T-cell (primary cell): ENCODE measurements at regions not wholly inside any gene's neighbourhood (a gene's known extent, or its start where the extent isn't known, plus 50 kb on each side); places are given as distances from the start of the nearest gene placed in this dataset.

ENCODE experiments used
- ATAC-seq, 4 experiments: fragments of 200-7000 bp in 3 of 4; fragments of 150-1000 bp in 1 of 4; cut with Tn5 transposase; replicated peaks in 1 of 4; 1 replicate in 3 of 4; 2 replicates in 1 of 4; pipeline ENCODE4 v1.10.0; 2021; ENCODE audit warnings: moderate library complexity in 3 of 4, mild to moderate bottlenecking in 2 of 4, moderate number of reproducible peaks in 1 of 4
- CTCF ChIA-PET, 2 donors: fragments of 300-600 bp; sonication (Branson Sonifier 250); formaldehyde crosslinking; loops; one replicate each; lab custom pipeline; 2022; ENCODE audit warnings: antibody characterized with exemption in 2 of 2; lab: Charles Lee
- POLR2A ChIA-PET, 2 donors: fragments of 300-600 bp; sonication (Branson Sonifier 250); formaldehyde crosslinking; loops; one replicate each; lab custom pipeline; 2022; ENCODE audit warnings: antibody characterized with exemption in 2 of 2; lab: Charles Lee
- DNase-seq, 35 experiments: peaks; one replicate each; pipeline versions ENCODE4 v3.0.0 to v3.0.0-alpha.2; 2013 to 2023
- H3K27ac ChIP-seq: one replicate; pipeline ENCODE4 v1.5.1; 2013; ENCODE audit warnings: low read length
- H3K27me3 ChIP-seq, 2 experiments: replicated peaks in 1 of 2; 1 replicate in 1 of 2; 2 replicates in 1 of 2; pipeline versions ENCODE4 v1.6.1 to v1.7.0; 2013; ENCODE audit warnings: low read length in 1 of 2, mixed read lengths in 1 of 2; ENCODE audit not compliant: control insufficient read depth in 2 of 2, insufficient read depth in 2 of 2; ENCODE audit errors: extremely low read depth in 1 of 2
- H3K36me3 ChIP-seq, 2 donors: 1 replicate in 1 of 2; 2 replicates in 1 of 2; pipeline versions ENCODE4 v1.6.1 to v1.7.0; 2013; ENCODE audit warnings: low read length in 1 of 2; ENCODE audit not compliant: control insufficient read depth in 2 of 2, insufficient read depth in 1 of 2; ENCODE audit errors: extremely low read depth in 1 of 2
- H3K4me1 ChIP-seq, 2 experiments: 1 replicate in 1 of 2; 2 replicates in 1 of 2; pipeline versions ENCODE4 v1.6.1 to v1.7.0; 2013; ENCODE audit warnings: low read length in 2 of 2, mixed read lengths in 1 of 2; ENCODE audit not compliant: insufficient read depth in 2 of 2, control insufficient read depth in 1 of 2; ENCODE audit errors: extremely low read depth in 1 of 2
- H3K4me3 ChIP-seq, 2 donors: 1 replicate in 1 of 2; 2 replicates in 1 of 2; pipeline versions ENCODE4 v1.5.1 to v1.7.0; 2013; ENCODE audit warnings: mild to moderate bottlenecking in 2 of 2, low read length in 1 of 2, moderate library complexity in 1 of 2; ENCODE audit not compliant: control insufficient read depth in 1 of 2; ENCODE audit errors: extremely low read depth in 1 of 2
- H3K9me3 ChIP-seq: 2 replicates; pipeline ENCODE4 v1.7.0; 2013
- H3K27ac Mint-ChIP-seq, 2 donors: one replicate each; pipeline ENCODE4 v1.8.0; 2020 to 2021; ENCODE audit warnings: mild to moderate bottlenecking in 2 of 2, mixed read lengths in 2 of 2
- H3K27me3 Mint-ChIP-seq, 2 donors: one replicate each; pipeline ENCODE4 v1.8.0; 2021 to 2022; ENCODE audit warnings: mixed read lengths in 2 of 2
- H3K36me3 Mint-ChIP-seq: one replicate; pipeline ENCODE4 v1.8.0; 2021; ENCODE audit warnings: mixed read lengths
- H3K4me1 Mint-ChIP-seq, 3 donors: one replicate each; pipeline ENCODE4 v1.8.0; 2020 to 2022; ENCODE audit warnings: mixed read lengths in 3 of 3, mild to moderate bottlenecking in 1 of 3
- H3K4me3 Mint-ChIP-seq, 3 donors: one replicate each; pipeline ENCODE4 v1.8.0; 2020 to 2022; ENCODE audit warnings: mild to moderate bottlenecking in 3 of 3, mixed read lengths in 3 of 3, moderate library complexity in 3 of 3
- H3K9me3 Mint-ChIP-seq, 3 donors: one replicate each; pipeline ENCODE4 v1.8.0; 2020 to 2022; ENCODE audit warnings: mixed read lengths in 3 of 3
- WGBS: methylation state at CpG from one replicate; pipeline ENCODE4 v1.1.5; 2013; ENCODE audit warnings: missing lambda C conversion rate; ENCODE audit not compliant: insufficient coverage; 5-methylcytosine and 5-hydroxymethylcytosine counted together

- WGBS: no CpG with 5 or more reads among the region's 2 CpGs
- Histone ChIP-seq H3K4me3 (no peak overlapping the region), H3K36me3 (no peaks in the 10 kb centered on the region), H3K27me3 (no peaks in the 10 kb centered on the region), H3K4me1 (no peaks in the 10 kb centered on the region), H3K9me3 (no peaks in the 10 kb centered on the region), H3K27ac (no peak overlapping the region)
- DNase-seq: no peak
- POLR2A ChIA-PET: no interaction called here
- no peak overlapping the region for H3K4me3 Mint-ChIP-seq
- CTCF ChIA-PET: interaction anchor here in 1 of 2 donors (0.5 kb wide), 1 partner anchor 270 kb away, joined by 3 read pairs; no protein-coding TSS in a partner anchor
- no peak overlapping the region for H3K27ac Mint-ChIP-seq
- no peak for ATAC-seq
- no peaks in the 10 kb centered on the region for H3K9me3 Mint-ChIP-seq
- no peaks in the 10 kb centered on the region for H3K27me3 Mint-ChIP-seq
- H3K4me1 Mint-ChIP-seq: no peaks in the 10 kb centered on the region
- no peaks in the 10 kb centered on the region for H3K36me3 Mint-ChIP-seq
These were observed 215.8 kb downstream of the TMX3 start for GRCh38 chr18:68499141-68499540.

GRCh38 chr18:68498636-68499035, 216.3 kb downstream of the TMX3 start:
- no peaks in the 10 kb centered on the region for H3K36me3 Mint-ChIP-seq
- DNase-seq: no peak
- no peak overlapping the region for H3K27ac ChIP-seq
- ChIA-PET CTCF (interaction anchor here in 1 of 2 donors (0.5 kb wide), 1 partner anchor 271 kb away, joined by 3 read pairs; no protein-coding TSS in a partner anchor), POLR2A (interaction anchor here in 1 of 2 donors (0.6 kb wide), 1 partner anchor 1407 kb away, joined by 5 read pairs; no protein-coding TSS in a partner anchor)
- H3K9me3 ChIP-seq: no peaks in the 10 kb centered on the region
- no CpG with 5 or more reads among the region's 1 CpG for WGBS
- no peak overlapping the region for H3K4me3 Mint-ChIP-seq
- H3K4me3 ChIP-seq: no peak overlapping the region
- no peaks in the 10 kb centered on the region for H3K36me3 ChIP-seq
- H3K27ac Mint-ChIP-seq: no peak overlapping the region
- H3K4me1 ChIP-seq: no peaks in the 10 kb centered on the region
- H3K27me3 Mint-ChIP-seq: no peaks in the 10 kb centered on the region
- no peaks in the 10 kb centered on the region for H3K9me3 Mint-ChIP-seq
- no peak for ATAC-seq
- no peaks in the 10 kb centered on the region for H3K27me3 ChIP-seq
- H3K4me1 Mint-ChIP-seq: no peaks in the 10 kb centered on the region

- ATAC-seq (no peak), DNase-seq (no peak)
- no peaks in the 10 kb centered on the region for H3K27me3 ChIP-seq
- no peaks in the 10 kb centered on the region for H3K4me1 ChIP-seq
- Mint-ChIP-seq H3K9me3 (no peaks in the 10 kb centered on the region), H3K36me3 (no peaks in the 10 kb centered on the region), H3K4me3 (no peak overlapping the region), H3K27me3 (no peaks in the 10 kb centered on the region), H3K4me1 (no peaks in the 10 kb centered on the region), H3K27ac (no peak overlapping the region)
- H3K27ac ChIP-seq: no peak overlapping the region
- POLR2A ChIA-PET: interaction anchor here in 1 of 2 donors (0.6 kb wide), 1 partner anchor 1406 kb away, joined by 5 read pairs; no protein-coding TSS in a partner anchor
- no peak overlapping the region for H3K4me3 ChIP-seq
- H3K36me3 ChIP-seq: no peaks in the 10 kb centered on the region
- no peaks in the 10 kb centered on the region for H3K9me3 ChIP-seq
- WGBS: no CpG with 5 or more reads among the region's 1 CpG
- CTCF ChIA-PET: interaction anchor here in 1 of 2 donors (0.6 kb wide), 1 partner anchor 871 kb away, joined by 4 read pairs; no protein-coding TSS in a partner anchor
These were observed 216.7 kb downstream of the TMX3 start for GRCh38 chr18:68498185-68498584.

- H3K27me3 Mint-ChIP-seq: no peaks in the 10 kb centered on the region
- no peak for DNase-seq
These were observed 219.9 kb downstream of the TMX3 start for GRCh38 chr18:68494802-68495581.

GRCh38 chr18:68489013-68489792, 225.7 kb downstream of the TMX3 start:
- Histone ChIP-seq H3K27ac (no peak overlapping the region), H3K4me3 (no peak overlapping the region), H3K27me3 (no peaks in the 10 kb centered on the region), H3K36me3 (no peaks in the 10 kb centered on the region), H3K9me3 (no peaks in the 10 kb centered on the region), H3K4me1 (no peaks in the 10 kb centered on the region)
- Mint-ChIP-seq H3K27ac (no peak overlapping the region), H3K27me3 (no peaks in the 10 kb centered on the region), H3K36me3 (no peaks in the 10 kb centered on the region), H3K9me3 (no peaks in the 10 kb centered on the region), H3K4me3 (no peak overlapping the region), H3K4me1 (peaks cover 0 to 4% (median 0%) of the 10 kb centered on the region in 3 donors)
- ATAC-seq (no peak), DNase-seq (no peak)
- 25% methylated on average over 4 of the region's 6 CpGs for WGBS
- CTCF ChIA-PET: interaction anchor here in 1 of 2 donors (0.6 to 0.7 kb wide), 3 partner anchors 15 to 1844 kb away, joined by 3 to 4 read pairs (median 4); no protein-coding TSS in a partner anchor
- POLR2A ChIA-PET: interaction anchor here in 1 of 2 donors (0.5 kb wide), 1 partner anchor 1216 kb away, joined by 3 read pairs; no protein-coding TSS in a partner anchor

More at GRCh38 chr18:68494802-68495581, 219.9 kb downstream of the TMX3 start:
- ChIA-PET POLR2A (no interaction called here), CTCF (interaction anchor here in 1 of 2 donors (0.6 kb wide), 1 partner anchor 1222 kb away, joined by 6 read pairs; no protein-coding TSS in a partner anchor)
- H3K4me3 ChIP-seq: no peak overlapping the region
- no peak overlapping the region for H3K27ac Mint-ChIP-seq
- H3K36me3 ChIP-seq: no peaks in the 10 kb centered on the region
- H3K4me1 ChIP-seq: no peaks in the 10 kb centered on the region
- no peaks in the 10 kb centered on the region for H3K27me3 ChIP-seq
- no peaks in the 10 kb centered on the region for H3K36me3 Mint-ChIP-seq
- no peaks in the 10 kb centered on the region for H3K9me3 Mint-ChIP-seq
- no peaks in the 10 kb centered on the region for H3K4me1 Mint-ChIP-seq
- WGBS: 67% methylated on average over 1 of the region's 3 CpGs
- H3K27ac ChIP-seq: no peak overlapping the region
- ATAC-seq: no peak
- no peak overlapping the region for H3K4me3 Mint-ChIP-seq
- no peaks in the 10 kb centered on the region for H3K9me3 ChIP-seq

- Histone ChIP-seq H3K4me1 (no peaks in the 10 kb centered on the region), H3K27ac (no peak overlapping the region), H3K9me3 (no peaks in the 10 kb centered on the region), H3K36me3 (no peaks in the 10 kb centered on the region), H3K27me3 (no peaks in the 10 kb centered on the region), H3K4me3 (no peak overlapping the region)
- Mint-ChIP-seq H3K27me3 (no peaks in the 10 kb centered on the region), H3K4me3 (no peak overlapping the region), H3K4me1 (peaks cover 0 to 2% (median 0%) of the 10 kb centered on the region in 3 donors), H3K27ac (no peak overlapping the region), H3K9me3 (no peaks in the 10 kb centered on the region), H3K36me3 (no peaks in the 10 kb centered on the region)
- ChIA-PET POLR2A (no interaction called here), CTCF (no interaction called here)
- no CpG with 5 or more reads among the region's 4 CpGs for WGBS
- ATAC-seq: no peak
- no peak for DNase-seq
These were observed 230.7 kb downstream of the TMX3 start for GRCh38 chr18:68484241-68484640.
